ENCODE measurements at regions not wholly inside any gene's neighbourhood (a gene's known extent, or its start where the extent isn't known, plus 50 kb on each side); places are given as distances from the start of the nearest gene placed in this dataset.

GRCh38 chr10:71062156-71062555, 150.2 kb upstream of the UNC5B start (continued):
- TF ChIP-seq, protein P1, sequence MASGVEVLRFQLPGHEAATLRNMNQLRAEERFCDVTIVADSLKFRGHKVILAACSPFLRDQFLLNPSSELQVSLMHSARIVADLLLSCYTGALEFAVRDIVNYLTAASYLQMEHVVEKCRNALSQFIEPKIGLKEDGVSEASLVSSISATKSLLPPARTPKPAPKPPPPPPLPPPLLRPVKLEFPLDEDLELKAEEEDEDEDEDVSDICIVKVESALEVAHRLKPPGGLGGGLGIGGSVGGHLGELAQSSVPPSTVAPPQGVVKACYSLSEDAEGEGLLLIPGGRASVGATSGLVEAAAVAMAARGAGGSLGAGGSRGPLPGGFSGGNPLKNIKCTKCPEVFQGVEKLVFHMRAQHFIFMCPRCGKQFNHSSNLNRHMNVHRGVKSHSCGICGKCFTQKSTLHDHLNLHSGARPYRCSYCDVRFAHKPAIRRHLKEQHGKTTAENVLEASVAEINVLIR (CRISPR knock-in tag; IDR thresholded peaks at IDR 0.05): no peak
- TF ChIP-seq, protein P2, sequence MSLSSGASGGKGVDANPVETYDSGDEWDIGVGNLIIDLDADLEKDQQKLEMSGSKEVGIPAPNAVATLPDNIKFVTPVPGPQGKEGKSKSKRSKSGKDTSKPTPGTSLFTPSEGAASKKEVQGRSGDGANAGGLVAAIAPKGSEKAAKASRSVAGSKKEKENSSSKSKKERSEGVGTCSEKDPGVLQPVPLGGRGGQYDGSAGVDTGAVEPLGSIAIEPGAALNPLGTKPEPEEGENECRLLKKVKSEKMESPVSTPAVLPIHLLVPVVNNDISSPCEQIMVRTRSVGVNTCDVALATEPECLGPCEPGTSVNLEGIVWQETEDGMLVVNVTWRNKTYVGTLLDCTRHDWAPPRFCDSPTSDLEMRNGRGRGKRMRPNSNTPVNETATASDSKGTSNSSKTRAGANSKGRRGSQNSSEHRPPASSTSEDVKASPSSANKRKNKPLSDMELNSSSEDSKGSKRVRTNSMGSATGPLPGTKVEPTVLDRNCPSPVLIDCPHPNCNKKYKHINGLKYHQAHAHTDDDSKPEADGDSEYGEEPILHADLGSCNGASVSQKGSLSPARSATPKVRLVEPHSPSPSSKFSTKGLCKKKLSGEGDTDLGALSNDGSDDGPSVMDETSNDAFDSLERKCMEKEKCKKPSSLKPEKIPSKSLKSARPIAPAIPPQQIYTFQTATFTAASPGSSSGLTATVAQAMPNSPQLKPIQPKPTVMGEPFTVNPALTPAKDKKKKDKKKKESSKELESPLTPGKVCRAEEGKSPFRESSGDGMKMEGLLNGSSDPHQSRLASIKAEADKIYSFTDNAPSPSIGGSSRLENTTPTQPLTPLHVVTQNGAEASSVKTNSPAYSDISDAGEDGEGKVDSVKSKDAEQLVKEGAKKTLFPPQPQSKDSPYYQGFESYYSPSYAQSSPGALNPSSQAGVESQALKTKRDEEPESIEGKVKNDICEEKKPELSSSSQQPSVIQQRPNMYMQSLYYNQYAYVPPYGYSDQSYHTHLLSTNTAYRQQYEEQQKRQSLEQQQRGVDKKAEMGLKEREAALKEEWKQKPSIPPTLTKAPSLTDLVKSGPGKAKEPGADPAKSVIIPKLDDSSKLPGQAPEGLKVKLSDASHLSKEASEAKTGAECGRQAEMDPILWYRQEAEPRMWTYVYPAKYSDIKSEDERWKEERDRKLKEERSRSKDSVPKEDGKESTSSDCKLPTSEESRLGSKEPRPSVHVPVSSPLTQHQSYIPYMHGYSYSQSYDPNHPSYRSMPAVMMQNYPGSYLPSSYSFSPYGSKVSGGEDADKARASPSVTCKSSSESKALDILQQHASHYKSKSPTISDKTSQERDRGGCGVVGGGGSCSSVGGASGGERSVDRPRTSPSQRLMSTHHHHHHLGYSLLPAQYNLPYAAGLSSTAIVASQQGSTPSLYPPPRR (CRISPR knock-in tag; IDR thresholded peaks at IDR 0.05; ENCODE audit: borderline replicate concordance): no peak
- no peak for TF ChIP-seq THRAP3 (IDR thresholded peaks at IDR 0.05; ENCODE audit: borderline replicate concordance)
- no peak for TF ChIP-seq RFX1 (IDR thresholded peaks at IDR 0.05)
- TF ChIP-seq RNF219 (CRISPR knock-in tag; IDR thresholded peaks at IDR 0.05): no peak
- no peak for TF ChIP-seq ZC3H11A (IDR thresholded peaks at IDR 0.05; ENCODE audit: low read depth, low read length)

Data from K562 (cell line).